PC-3 (cell line): ENCODE measurements at regions not wholly inside any gene's neighbourhood (a gene's known extent, or its start where the extent isn't known, plus 50 kb on each side); places are given as distances from the start of the nearest gene placed in this dataset.
"Not testable (repeated sequence)": the region's sequence is repeated elsewhere in the genome, so short reads cannot be mapped to it uniquely, and the experiment has no call there.

Source experiments
- ATAC-seq: fragments of 200-7000 bp; cut with Tn5 transposase; 2 replicates; pipeline ENCODE4 v1.9.1; 2020; ENCODE audit warnings: mild to moderate bottlenecking, moderate library complexity
- BruUV-seq: library from RNA; stranded (reverse); fragments of 400-500 nt; replicated peaks from 2 replicates; lab custom pipeline; 2021; lab: Mats Ljungman, UMichigan
- CTCF ChIA-PET: fragments of 300-600 bp; sonication (Branson Sonifier 250); formaldehyde crosslinking; loops from one replicate; lab custom pipeline; 2022; ENCODE audit warnings: antibody characterized with exemption; lab: Charles Lee
- POLR2A ChIA-PET: fragments of 300-600 bp; sonication (Branson Sonifier 250); formaldehyde crosslinking; loops from one replicate; lab custom pipeline; 2022; ENCODE audit warnings: antibody characterized with exemption; ENCODE audit not compliant: unreplicated experiment; lab: Charles Lee
- DNase-seq: peaks from one replicate; pipeline ENCODE4 v3.0.0-alpha.2; 2015
- H2AFZ ChIP-seq: fragments of 300-600 bp; sonication (generic); 2 replicates; pipeline ENCODE4 v1.6.0; 2016; ENCODE audit warnings: antibody characterized with exemption, low read length
- H3F3A ChIP-seq: fragments of 300-600 bp; sonication (generic); one replicate; pipeline ENCODE4 v1.6.0; 2017; ENCODE audit warnings: antibody characterized with exemption, low read length, control low read depth, mild to moderate bottlenecking; ENCODE audit not compliant: unreplicated experiment
- H3K27ac ChIP-seq: fragments of 300-600 bp; sonication (generic); 2 replicates; pipeline ENCODE4 v1.5.1; 2016; ENCODE audit warnings: mild to moderate bottlenecking, low read length
- H3K27me3 ChIP-seq: fragments of 300-600 bp; sonication (generic); 2 replicates; pipeline ENCODE4 v1.6.1; 2016; ENCODE audit warnings: low read length, mixed read lengths
- H3K36me3 ChIP-seq: fragments of 300-600 bp; sonication (generic); 2 replicates; pipeline ENCODE4 v1.6.1; 2016; ENCODE audit warnings: low read depth, mixed run types, low read length, mixed read lengths
- H3K4me1 ChIP-seq: fragments of 300-600 bp; sonication (generic); 2 replicates; pipeline ENCODE4 v1.5.1; 2016; ENCODE audit warnings: low read length; ENCODE audit not compliant: insufficient read depth
- H3K4me2 ChIP-seq: fragments of 300-600 bp; sonication (generic); 2 replicates; pipeline ENCODE4 v1.6.0; 2016; ENCODE audit warnings: low read length
- H3K4me3 ChIP-seq: fragments of 300-600 bp; sonication (generic); 2 replicates; pipeline ENCODE4 v1.5.1; 2016; ENCODE audit warnings: mild to moderate bottlenecking, low read length, mixed read lengths
- H3K79me2 ChIP-seq: fragments of 300-600 bp; sonication (generic); 2 replicates; pipeline ENCODE4 v1.6.1; 2017; ENCODE audit warnings: low read length, mixed read lengths
- H3K9ac ChIP-seq: fragments of 300-600 bp; sonication (generic); 2 replicates; pipeline ENCODE4 v1.6.0; 2016; ENCODE audit warnings: mild to moderate bottlenecking, low read length
- H3K9me2 ChIP-seq: fragments of 300-600 bp; sonication (generic); replicated peaks from 2 replicates; pipeline ENCODE4 v1.6.1; 2016; ENCODE audit warnings: mixed run types, low read length, mixed read lengths
- H3K9me3 ChIP-seq: fragments of 300-600 bp; sonication (generic); 2 replicates; pipeline ENCODE4 v1.6.1; 2016; ENCODE audit warnings: low read length, mixed read lengths
- H4K20me1 ChIP-seq: fragments of 300-600 bp; sonication (generic); 2 replicates; pipeline ENCODE4 v1.6.1; 2016; ENCODE audit warnings: low read length, mixed read lengths
- CTCF ChIP-seq: fragments of 300-600 bp; sonication (generic); conservative IDR thresholded peaks from 2 replicates; pipeline ENCODE4 v1.5.1; 2017; ENCODE audit warnings: antibody characterized with exemption, low read depth, mild to moderate bottlenecking, low read length
- EZH2 ChIP-seq: fragments of 300-600 bp; sonication (generic); IDR thresholded peaks from one replicate; pipeline ENCODE4 v1.6.1; 2017; ENCODE audit warnings: antibody characterized with exemption, mild to moderate bottlenecking, low read length; ENCODE audit not compliant: unreplicated experiment
- EZH2phosphoT487 ChIP-seq: fragments of 300-600 bp; sonication (generic); IDR thresholded peaks from 2 replicates; pipeline ENCODE4 v1.6.1; 2018; ENCODE audit warnings: mild to moderate bottlenecking, antibody characterized with exemption, low read length, borderline replicate concordance
- intact Hi-C: fragments of 100-400 bp; cut with micrococcal nuclease; formaldehyde crosslinking; loops from 2 replicates; pipeline ENCODE4 v1.9.0; 2023

- Histone ChIP-seq H3K9me2 (no peaks in the 10 kb centered on the region), H3K9ac (no peak overlapping the region), H3F3A (no peaks in the 10 kb centered on the region), H3K27me3 (no peaks in the 10 kb centered on the region), H2AFZ (no peak overlapping the region), H3K36me3 (no peaks in the 10 kb centered on the region), H3K79me2 (no peaks in the 10 kb centered on the region), H4K20me1 (no peaks in the 10 kb centered on the region), H3K27ac (no peak overlapping the region), H3K4me1 (peaks cover 17% of the 10 kb centered on the region), H3K4me2 (no peak overlapping the region), H3K9me3 (no peaks in the 10 kb centered on the region), H3K4me3 (no peak overlapping the region)
- TF ChIP-seq EZH2 (no peak), CTCF (no peak), EZH2phosphoT487 (no peak)
- BruUV-seq: no TSS peak
- CTCF ChIA-PET: no interaction called here
- DNase-seq (no peak), ATAC-seq (no peak)
- intact Hi-C loops: no loop called here
- POLR2A ChIA-PET: no interaction called here
These were observed 119.4 kb upstream of the VANGL1 start for GRCh38 chr1:115522386-115522785.

GRCh38 chr1:115515270-115515669, 126.5 kb upstream of the VANGL1 start:
- H3K36me3 ChIP-seq: no peaks in the 10 kb centered on the region
- H3K4me1 ChIP-seq: peaks cover 6% of the 10 kb centered on the region
- no peaks in the 10 kb centered on the region for H4K20me1 ChIP-seq
- 0 out of 2 replicates have a peak, but pooled peaks cover 3% of the 10 kb centered on the region for H3K9me3 ChIP-seq
- no peak for ATAC-seq
- no peak overlapping the region for H3K4me3 ChIP-seq
- no peak overlapping the region for H3K9ac ChIP-seq
- CTCF ChIA-PET: no interaction called here
- no peak for TF ChIP-seq CTCF
- no peak for TF ChIP-seq EZH2
- TF ChIP-seq EZH2phosphoT487: no peak
- no peaks in the 10 kb centered on the region for H3K79me2 ChIP-seq
- BruUV-seq: no TSS peak
- no peaks in the 10 kb centered on the region for H3K27me3 ChIP-seq
- no peaks in the 10 kb centered on the region for H3K9me2 ChIP-seq
- POLR2A ChIA-PET: no interaction called here
- no peak for DNase-seq
- H3F3A ChIP-seq: no peaks in the 10 kb centered on the region
- H2AFZ ChIP-seq: no peak overlapping the region
- intact Hi-C loops: no loop called here
- no peak overlapping the region for H3K27ac ChIP-seq
- no peak overlapping the region for H3K4me2 ChIP-seq

GRCh38 chr1:115510226-115510625, 131.5 kb upstream of the VANGL1 start:
- peak overlapping the region; percentile 39 for H3K9ac ChIP-seq
- H2AFZ ChIP-seq, POLR2A ChIA-PET, H3K27me3 ChIP-seq, H3K9me2 ChIP-seq, H4K20me1 ChIP-seq, CTCF ChIA-PET, BruUV-seq, H3K79me2 ChIP-seq, H3K36me3 ChIP-seq, H3K9me3 ChIP-seq, H3F3A ChIP-seq: not testable (repeated sequence)
- DNase-seq (peak; percentile 84), ATAC-seq (peak; percentile 71)
- peak overlapping the region; percentile 60 for H3K4me2 ChIP-seq
- peak overlapping the region; percentile 83 for H3K27ac ChIP-seq
- peaks cover 50% of the 10 kb centered on the region for H3K4me1 ChIP-seq
- intact Hi-C loops: loop anchor here (1.0 kb wide), 2 partner anchors 36 to 187 kb away; no protein-coding TSS in a partner anchor
- 0 out of 2 replicates have a peak overlapping the region, but pooled peaks have one; percentile 13 for H3K4me3 ChIP-seq
